ENCODE measurements at regions not wholly inside any gene's neighbourhood (a gene's known extent, or its start where the extent isn't known, plus 50 kb on each side); places are given as distances from the start of the nearest gene placed in this dataset.

DNA sequence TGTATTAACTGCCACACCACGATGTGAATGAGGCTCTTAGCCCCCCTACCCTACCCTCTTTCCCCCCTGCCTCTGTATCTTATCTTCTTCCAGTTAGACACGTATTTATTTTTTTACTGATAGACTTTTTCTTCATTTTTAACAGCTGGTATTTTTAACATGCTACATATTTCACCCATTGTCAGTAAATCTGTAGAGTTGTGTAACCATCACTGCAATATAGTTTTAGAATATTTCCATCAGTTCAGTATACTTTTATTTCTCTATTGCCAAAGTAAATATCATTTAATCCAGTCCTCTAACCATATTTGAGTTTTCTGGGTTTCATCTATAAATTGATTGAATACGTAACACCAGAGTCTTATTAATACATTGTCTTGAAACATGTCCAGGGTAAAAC, 62.8 kb downstream of the SPATA31C2 start (continued):
- TF ChIP-seq KDM4A (IDR thresholded peaks at IDR 0.05; ENCODE audit: low read depth, low read length, severe bottlenecking) (no peak), RAD21 (IDR thresholded peaks at IDR 0.05 in 1 of 2, conservative IDR thresholded peaks at IDR 0.05 in 1 of 2; ENCODE audit: low read depth in 2 of 2, low read length in 2 of 2) (no peak)
